A549 (cell line): ENCODE measurements at regions not wholly inside any gene's neighbourhood (a gene's known extent, or its start where the extent isn't known, plus 50 kb on each side); places are given as distances from the start of the nearest gene placed in this dataset.

Source experiments
- CHD4 ChIP-seq: fragments of 200-600 bp; sonication (generic); IDR thresholded peaks from 2 replicates; pipeline ENCODE4 v1.6.1; 2016; ENCODE audit warnings: antibody characterized with exemption, mild to moderate bottlenecking, borderline replicate concordance
- EHMT2 ChIP-seq: fragments of 200-600 bp; sonication (generic); IDR thresholded peaks from 2 replicates; pipeline ENCODE4 v1.6.1; 2016; ENCODE audit warnings: antibody characterized with exemption, low read depth, mild to moderate bottlenecking, moderate library complexity
- EP300 ChIP-seq, 2 experiments: fragments of >200 bp; sonication (Bioruptor Twin); formaldehyde crosslinking; IDR thresholded peaks; 2 replicates in 1 of 2; 3 replicates in 1 of 2; pipeline ENCODE4 v1.6.1; 2016 to 2017
- TF ChIP-seq, protein P1 (sequence below): IDR thresholded peaks from 2 replicates; pipeline ENCODE4 v1.6.1; 2012
- TF ChIP-seq, protein P2 (sequence below): IDR thresholded peaks from 2 replicates; pipeline ENCODE4 v1.6.1; 2012
- TF ChIP-seq, protein P3 (sequence below): fragments of >200 bp; sonication (Bioruptor Twin); formaldehyde crosslinking; IDR thresholded peaks from 3 replicates; pipeline ENCODE4 v1.5.1; 2016

DNA sequence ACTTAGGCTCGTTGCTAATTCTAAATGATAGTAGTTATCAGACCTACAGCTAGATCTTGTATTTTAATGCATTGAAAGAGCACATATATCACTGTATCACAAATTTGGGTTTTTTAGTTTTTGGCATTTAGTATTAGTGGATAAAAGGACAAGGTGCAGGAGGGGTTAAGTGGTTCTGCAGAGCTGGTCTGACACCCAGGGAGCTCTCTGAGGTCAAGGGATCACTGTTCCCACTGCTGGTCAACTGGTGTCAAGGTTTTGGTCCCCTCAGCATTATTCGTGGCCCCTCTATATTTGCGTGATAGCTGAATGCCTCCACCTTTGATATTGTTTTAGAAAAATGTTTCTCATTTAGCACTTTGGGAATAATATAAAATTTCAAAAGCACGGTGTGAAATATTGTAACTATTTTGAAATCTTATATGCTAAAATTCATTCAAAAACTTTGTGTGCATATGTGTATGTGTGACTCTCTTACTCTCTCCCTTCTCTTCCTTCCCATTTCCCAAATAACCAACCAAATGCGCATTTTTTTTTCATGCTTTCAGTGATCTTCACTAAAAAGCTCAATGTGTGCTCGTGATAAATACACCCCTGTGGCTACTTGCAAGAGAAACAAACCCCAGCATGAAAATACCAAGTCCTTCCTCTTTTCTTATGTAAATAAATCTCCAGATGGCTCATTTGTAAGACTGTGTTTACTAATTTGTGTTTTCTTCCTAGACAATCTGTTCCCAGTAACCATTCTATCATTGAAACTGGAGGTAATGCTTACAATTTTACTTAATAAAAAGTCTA lies 309.2 kb downstream of the FGFR2 start:
- TF ChIP-seq, protein P1, sequence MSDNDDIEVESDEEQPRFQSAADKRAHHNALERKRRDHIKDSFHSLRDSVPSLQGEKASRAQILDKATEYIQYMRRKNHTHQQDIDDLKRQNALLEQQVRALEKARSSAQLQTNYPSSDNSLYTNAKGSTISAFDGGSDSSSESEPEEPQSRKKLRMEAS: no peak
- TF ChIP-seq EP300 (IDR thresholded peaks at IDR 0.05) (no peak), EHMT2 (no peak), CHD4 (no peak)
- TF ChIP-seq, protein P2, sequence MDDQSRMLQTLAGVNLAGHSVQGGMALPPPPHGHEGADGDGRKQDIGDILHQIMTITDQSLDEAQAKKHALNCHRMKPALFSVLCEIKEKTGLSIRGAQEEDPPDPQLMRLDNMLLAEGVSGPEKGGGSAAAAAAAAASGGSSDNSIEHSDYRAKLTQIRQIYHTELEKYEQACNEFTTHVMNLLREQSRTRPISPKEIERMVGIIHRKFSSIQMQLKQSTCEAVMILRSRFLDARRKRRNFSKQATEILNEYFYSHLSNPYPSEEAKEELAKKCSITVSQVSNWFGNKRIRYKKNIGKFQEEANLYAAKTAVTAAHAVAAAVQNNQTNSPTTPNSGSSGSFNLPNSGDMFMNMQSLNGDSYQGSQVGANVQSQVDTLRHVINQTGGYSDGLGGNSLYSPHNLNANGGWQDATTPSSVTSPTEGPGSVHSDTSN: no peak
- TF ChIP-seq, protein P3, sequence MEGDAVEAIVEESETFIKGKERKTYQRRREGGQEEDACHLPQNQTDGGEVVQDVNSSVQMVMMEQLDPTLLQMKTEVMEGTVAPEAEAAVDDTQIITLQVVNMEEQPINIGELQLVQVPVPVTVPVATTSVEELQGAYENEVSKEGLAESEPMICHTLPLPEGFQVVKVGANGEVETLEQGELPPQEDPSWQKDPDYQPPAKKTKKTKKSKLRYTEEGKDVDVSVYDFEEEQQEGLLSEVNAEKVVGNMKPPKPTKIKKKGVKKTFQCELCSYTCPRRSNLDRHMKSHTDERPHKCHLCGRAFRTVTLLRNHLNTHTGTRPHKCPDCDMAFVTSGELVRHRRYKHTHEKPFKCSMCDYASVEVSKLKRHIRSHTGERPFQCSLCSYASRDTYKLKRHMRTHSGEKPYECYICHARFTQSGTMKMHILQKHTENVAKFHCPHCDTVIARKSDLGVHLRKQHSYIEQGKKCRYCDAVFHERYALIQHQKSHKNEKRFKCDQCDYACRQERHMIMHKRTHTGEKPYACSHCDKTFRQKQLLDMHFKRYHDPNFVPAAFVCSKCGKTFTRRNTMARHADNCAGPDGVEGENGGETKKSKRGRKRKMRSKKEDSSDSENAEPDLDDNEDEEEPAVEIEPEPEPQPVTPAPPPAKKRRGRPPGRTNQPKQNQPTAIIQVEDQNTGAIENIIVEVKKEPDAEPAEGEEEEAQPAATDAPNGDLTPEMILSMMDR: no peak
